T-cell (primary cell): ENCODE measurements at regions not wholly inside any gene's neighbourhood (a gene's known extent, or its start where the extent isn't known, plus 50 kb on each side); places are given as distances from the start of the nearest gene placed in this dataset.

Experiments
- ATAC-seq, 4 experiments: fragments of 200-7000 bp in 3 of 4; fragments of 150-1000 bp in 1 of 4; cut with Tn5 transposase; replicated peaks in 1 of 4; 1 replicate in 3 of 4; 2 replicates in 1 of 4; pipeline ENCODE4 v1.10.0; 2021; ENCODE audit warnings: moderate library complexity in 3 of 4, mild to moderate bottlenecking in 2 of 4, moderate number of reproducible peaks in 1 of 4
- CTCF ChIA-PET, 2 donors: fragments of 300-600 bp; sonication (Branson Sonifier 250); formaldehyde crosslinking; loops; one replicate each; lab custom pipeline; 2022; ENCODE audit warnings: antibody characterized with exemption in 2 of 2; lab: Charles Lee
- POLR2A ChIA-PET, 2 donors: fragments of 300-600 bp; sonication (Branson Sonifier 250); formaldehyde crosslinking; loops; one replicate each; lab custom pipeline; 2022; ENCODE audit warnings: antibody characterized with exemption in 2 of 2; lab: Charles Lee
- DNase-seq, 35 experiments: peaks; one replicate each; pipeline versions ENCODE4 v3.0.0 to v3.0.0-alpha.2; 2013 to 2023
- H3K27ac ChIP-seq: one replicate; pipeline ENCODE4 v1.5.1; 2013; ENCODE audit warnings: low read length
- H3K27me3 ChIP-seq, 2 experiments: replicated peaks in 1 of 2; 1 replicate in 1 of 2; 2 replicates in 1 of 2; pipeline versions ENCODE4 v1.6.1 to v1.7.0; 2013; ENCODE audit warnings: low read length in 1 of 2, mixed read lengths in 1 of 2; ENCODE audit not compliant: control insufficient read depth in 2 of 2, insufficient read depth in 2 of 2; ENCODE audit errors: extremely low read depth in 1 of 2
- H3K36me3 ChIP-seq, 2 donors: 1 replicate in 1 of 2; 2 replicates in 1 of 2; pipeline versions ENCODE4 v1.6.1 to v1.7.0; 2013; ENCODE audit warnings: low read length in 1 of 2; ENCODE audit not compliant: control insufficient read depth in 2 of 2, insufficient read depth in 1 of 2; ENCODE audit errors: extremely low read depth in 1 of 2
- H3K4me1 ChIP-seq, 2 experiments: 1 replicate in 1 of 2; 2 replicates in 1 of 2; pipeline versions ENCODE4 v1.6.1 to v1.7.0; 2013; ENCODE audit warnings: low read length in 2 of 2, mixed read lengths in 1 of 2; ENCODE audit not compliant: insufficient read depth in 2 of 2, control insufficient read depth in 1 of 2; ENCODE audit errors: extremely low read depth in 1 of 2
- H3K4me3 ChIP-seq, 2 donors: 1 replicate in 1 of 2; 2 replicates in 1 of 2; pipeline versions ENCODE4 v1.5.1 to v1.7.0; 2013; ENCODE audit warnings: mild to moderate bottlenecking in 2 of 2, low read length in 1 of 2, moderate library complexity in 1 of 2; ENCODE audit not compliant: control insufficient read depth in 1 of 2; ENCODE audit errors: extremely low read depth in 1 of 2
- H3K9me3 ChIP-seq: 2 replicates; pipeline ENCODE4 v1.7.0; 2013
- H3K27ac Mint-ChIP-seq, 2 donors: one replicate each; pipeline ENCODE4 v1.8.0; 2020 to 2021; ENCODE audit warnings: mild to moderate bottlenecking in 2 of 2, mixed read lengths in 2 of 2
- H3K27me3 Mint-ChIP-seq, 2 donors: one replicate each; pipeline ENCODE4 v1.8.0; 2021 to 2022; ENCODE audit warnings: mixed read lengths in 2 of 2
- H3K36me3 Mint-ChIP-seq: one replicate; pipeline ENCODE4 v1.8.0; 2021; ENCODE audit warnings: mixed read lengths
- H3K4me1 Mint-ChIP-seq, 3 donors: one replicate each; pipeline ENCODE4 v1.8.0; 2020 to 2022; ENCODE audit warnings: mixed read lengths in 3 of 3, mild to moderate bottlenecking in 1 of 3
- H3K4me3 Mint-ChIP-seq, 3 donors: one replicate each; pipeline ENCODE4 v1.8.0; 2020 to 2022; ENCODE audit warnings: mild to moderate bottlenecking in 3 of 3, mixed read lengths in 3 of 3, moderate library complexity in 3 of 3
- H3K9me3 Mint-ChIP-seq, 3 donors: one replicate each; pipeline ENCODE4 v1.8.0; 2020 to 2022; ENCODE audit warnings: mixed read lengths in 3 of 3
- WGBS: methylation state at CpG from one replicate; pipeline ENCODE4 v1.1.5; 2013; ENCODE audit warnings: missing lambda C conversion rate; ENCODE audit not compliant: insufficient coverage; 5-methylcytosine and 5-hydroxymethylcytosine counted together

GRCh38 chr16:77117707-77118106 is 73.3 kb upstream of the MON1B start:
- no peaks in the 10 kb centered on the region for H3K4me1 ChIP-seq
- no CpG with 5 or more reads among the region's 3 CpGs for WGBS
- no peak overlapping the region for H3K27ac Mint-ChIP-seq
- H3K27me3 ChIP-seq = peaks cover 0 to 2% of the 10 kb centered on the region in 2 experiments
- H3K36me3 ChIP-seq = no peaks in the 10 kb centered on the region
- no peak overlapping the region for H3K27ac ChIP-seq
- no peaks in the 10 kb centered on the region for H3K9me3 ChIP-seq
- H3K4me3 ChIP-seq = no peak overlapping the region
- H3K9me3 Mint-ChIP-seq = no peaks in the 10 kb centered on the region
- POLR2A ChIA-PET = no interaction called here
- H3K4me1 Mint-ChIP-seq = no peaks in the 10 kb centered on the region
- DNase-seq = no peak
- CTCF ChIA-PET = no interaction called here
- H3K36me3 Mint-ChIP-seq = no peaks in the 10 kb centered on the region
- no peak for ATAC-seq
- H3K4me3 Mint-ChIP-seq = no peak overlapping the region
- peaks cover 7 to 18% of the 10 kb centered on the region in 2 donors for H3K27me3 Mint-ChIP-seq

DNA sequence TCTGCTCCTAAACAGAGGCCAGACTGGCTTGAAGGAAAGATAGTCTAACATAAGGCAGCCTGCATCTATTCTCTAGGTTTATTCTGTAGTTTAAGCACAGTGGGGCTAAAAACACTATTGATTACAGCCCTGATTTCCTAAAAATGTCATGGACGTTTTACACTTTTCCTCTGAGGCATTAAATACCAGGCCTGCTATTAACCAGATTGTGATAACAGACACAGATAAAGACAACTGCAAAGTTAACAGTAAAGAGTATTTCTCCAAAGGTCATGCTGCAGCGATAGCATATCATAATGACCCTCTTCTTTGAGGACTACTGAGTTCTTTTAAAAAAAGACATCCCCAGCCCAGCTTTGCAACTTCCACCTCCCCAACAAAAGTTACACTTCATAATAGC is 59.6 kb upstream of the MON1B start:
- no peak overlapping the region for H3K27ac Mint-ChIP-seq
- H3K4me1 Mint-ChIP-seq = no peaks in the 10 kb centered on the region
- H3K4me3 ChIP-seq = no peak overlapping the region
- H3K9me3 Mint-ChIP-seq = no peaks in the 10 kb centered on the region
- ATAC-seq (no peak), DNase-seq (no peak)
- H3K4me1 ChIP-seq = no peaks in the 10 kb centered on the region
- no peaks in the 10 kb centered on the region for H3K27me3 Mint-ChIP-seq
- POLR2A ChIA-PET = no interaction called here
- WGBS = 64% methylated on average over 2 of the region's 2 CpGs
- CTCF ChIA-PET = no interaction called here
- H3K27ac ChIP-seq = no peak overlapping the region
- no peaks in the 10 kb centered on the region for H3K36me3 Mint-ChIP-seq
- no peaks in the 10 kb centered on the region for H3K36me3 ChIP-seq
- no peaks in the 10 kb centered on the region for H3K9me3 ChIP-seq
- H3K27me3 ChIP-seq = no peaks in the 10 kb centered on the region
- H3K4me3 Mint-ChIP-seq = no peak overlapping the region

GRCh38 chr16:77132051-77132618 is 58.9 kb upstream of the MON1B start:
- no peak for ATAC-seq
- no peaks in the 10 kb centered on the region for H3K9me3 Mint-ChIP-seq
- CTCF ChIA-PET = no interaction called here
- no peaks in the 10 kb centered on the region for H3K36me3 Mint-ChIP-seq
- no peak overlapping the region for H3K27ac Mint-ChIP-seq
- Histone ChIP-seq H3K4me1 (no peaks in the 10 kb centered on the region), H3K4me3 (no peak overlapping the region), H3K9me3 (no peaks in the 10 kb centered on the region), H3K27ac (no peak overlapping the region), H3K36me3 (no peaks in the 10 kb centered on the region), H3K27me3 (no peaks in the 10 kb centered on the region)
- H3K4me1 Mint-ChIP-seq = no peaks in the 10 kb centered on the region
- DNase-seq = no peak
- no peak overlapping the region for H3K4me3 Mint-ChIP-seq
- POLR2A ChIA-PET = no interaction called here
- 25% methylated on average over 1 of the region's 3 CpGs for WGBS
- H3K27me3 Mint-ChIP-seq = peaks cover 0 to 4% of the 10 kb centered on the region in 2 donors

- no peaks in the 10 kb centered on the region for H3K9me3 ChIP-seq
- DNase-seq = no peak
- Mint-ChIP-seq H3K36me3 (no peaks in the 10 kb centered on the region), H3K27me3 (peaks cover 0 to 5% of the 10 kb centered on the region in 2 donors), H3K4me1 (no peaks in the 10 kb centered on the region), H3K27ac (no peak overlapping the region), H3K4me3 (no peak overlapping the region), H3K9me3 (no peaks in the 10 kb centered on the region)
- ChIA-PET POLR2A (no interaction called here), CTCF (no interaction called here)
- 81% methylated on average over 2 of the region's 4 CpGs for WGBS
- H3K4me3 ChIP-seq = no peak overlapping the region
- no peaks in the 10 kb centered on the region for H3K27me3 ChIP-seq
- H3K27ac ChIP-seq = no peak overlapping the region
- H3K4me1 ChIP-seq = no peaks in the 10 kb centered on the region
- H3K36me3 ChIP-seq = no peaks in the 10 kb centered on the region
- ATAC-seq = no peak
Observed at GRCh38 chr16:77133706-77134105, 57.3 kb upstream of the MON1B start.

DNA sequence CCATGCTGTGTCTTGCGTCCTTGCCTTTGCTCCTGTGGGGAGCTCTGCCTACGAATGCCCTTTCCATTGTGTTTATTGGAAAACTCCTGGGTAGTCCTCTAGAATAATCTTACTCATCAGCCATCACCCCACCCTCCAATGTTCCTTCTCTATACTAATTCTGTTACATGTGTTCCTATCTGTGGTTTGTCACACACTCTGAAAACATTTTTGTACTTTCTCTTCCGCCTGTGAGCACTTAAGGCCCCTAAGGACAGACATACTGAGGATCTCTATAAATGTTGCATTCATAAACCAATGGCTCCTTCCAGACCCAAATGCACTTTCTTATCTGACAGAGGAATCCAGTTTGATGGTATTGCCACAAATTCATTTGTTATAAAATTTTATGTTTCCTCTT is 53.9 kb upstream of the MON1B start:
- POLR2A ChIA-PET = no interaction called here
- ATAC-seq = no peak
- H3K4me1 ChIP-seq = no peaks in the 10 kb centered on the region
- no CpG with 5 or more reads among the region's 3 CpGs for WGBS
- peaks cover 4 to 11% of the 10 kb centered on the region in 2 donors for H3K27me3 Mint-ChIP-seq
- no peak overlapping the region for H3K4me3 Mint-ChIP-seq
- H3K9me3 ChIP-seq = no peaks in the 10 kb centered on the region
- H3K4me3 ChIP-seq = no peak overlapping the region
- CTCF ChIA-PET = no interaction called here
- H3K27ac Mint-ChIP-seq = no peak overlapping the region
- no peak overlapping the region for H3K27ac ChIP-seq
- H3K36me3 Mint-ChIP-seq = no peaks in the 10 kb centered on the region
- no peaks in the 10 kb centered on the region for H3K9me3 Mint-ChIP-seq
- DNase-seq = no peak
- no peaks in the 10 kb centered on the region for H3K4me1 Mint-ChIP-seq
- no peaks in the 10 kb centered on the region for H3K27me3 ChIP-seq
- no peaks in the 10 kb centered on the region for H3K36me3 ChIP-seq
